Islet of Langerhans (tissue), 1 donor: ENCODE measurements at regions not wholly inside any gene's neighbourhood (a gene's known extent, or its start where the extent isn't known, plus 50 kb on each side); places are given as distances from the start of the nearest gene placed in this dataset.
"Not testable (repeated sequence)": the region's sequence is repeated elsewhere in the genome, so short reads cannot be mapped to it uniquely, and the experiment has no call there.

Experiments
- FAIRE-seq: peaks from one replicate; lab custom pipeline; 2011; peaks lifted over from hg19 to GRCh38; lab: Jason Lieb, UNC

DNA sequence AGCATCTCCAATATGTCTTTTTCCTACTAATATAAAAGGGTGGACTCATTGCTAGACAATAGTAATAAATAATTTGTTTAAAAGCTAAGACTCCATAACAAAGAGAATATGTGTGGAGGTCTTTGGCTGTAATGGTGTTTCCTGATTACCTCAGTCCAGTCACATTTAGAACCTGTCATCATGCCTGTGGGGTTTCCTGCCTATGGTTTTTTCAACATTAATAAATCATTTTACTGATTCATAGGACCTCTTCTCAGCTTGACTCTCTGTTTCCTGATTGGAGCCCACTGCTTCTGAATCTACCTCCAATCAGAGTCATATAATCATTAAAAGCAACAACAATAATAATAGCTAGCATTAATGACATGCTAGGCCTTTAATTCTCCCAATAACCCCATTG lies 52.4 kb upstream of the GNAI1 start:
- no peak for FAIRE-seq

- no peak for FAIRE-seq
Measured at GRCh38 chr7:80078886-80079285, 55.7 kb upstream of the GNAI1 start.

DNA sequence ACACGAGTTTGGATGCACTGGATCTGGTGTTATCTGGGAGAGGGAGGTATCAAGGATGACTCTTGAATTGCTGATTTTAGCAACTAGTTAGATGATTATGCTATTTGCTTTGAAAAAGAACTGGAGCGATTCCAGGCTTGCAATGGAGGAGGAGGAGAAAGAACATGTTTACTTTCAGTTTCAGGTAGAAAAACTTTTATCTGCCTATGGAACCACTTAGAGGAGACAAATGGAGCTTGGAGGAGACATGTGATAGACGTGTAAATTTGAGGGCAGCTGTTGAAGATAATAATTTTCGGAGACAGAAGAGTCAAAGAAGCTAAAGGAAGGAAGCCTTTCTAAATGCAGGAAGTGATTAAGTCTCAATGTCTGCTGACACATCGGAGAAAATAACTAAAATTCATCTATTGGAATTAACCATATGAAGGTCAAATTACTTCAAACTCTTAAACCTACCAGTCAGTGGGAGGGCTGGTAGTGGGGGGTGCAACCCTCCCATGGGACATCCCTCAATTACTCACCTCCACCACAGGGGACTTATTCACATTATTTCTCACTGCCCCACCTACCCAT lies 56.4 kb upstream of the GNAI1 start:
- peak; percentile 97 for FAIRE-seq

- peak; percentile 61 for FAIRE-seq
Measured at GRCh38 chr7:80070391-80070790, 64.2 kb upstream of the GNAI1 start.

DNA sequence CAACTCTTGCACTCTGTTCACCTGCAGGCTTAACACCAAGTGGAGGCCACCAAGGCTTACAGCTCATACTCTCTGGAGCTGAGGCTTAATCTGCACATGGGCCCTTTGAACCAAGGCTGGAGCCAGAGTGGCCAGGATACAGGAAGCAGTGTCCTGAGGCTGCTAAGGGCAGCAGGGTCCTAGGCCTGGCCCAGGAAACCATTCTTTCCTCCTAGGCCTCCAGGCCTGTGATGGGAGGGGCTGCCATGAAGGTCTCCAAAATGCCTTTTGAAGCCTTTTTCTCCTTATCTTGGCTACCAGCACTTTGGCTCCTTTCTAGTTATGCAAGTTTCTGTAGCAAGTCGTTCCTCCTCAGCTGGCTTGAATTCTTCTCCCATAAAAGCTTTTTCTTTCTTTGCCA lies 68.0 kb upstream of the GNAI1 start:
- FAIRE-seq: no peak

DNA sequence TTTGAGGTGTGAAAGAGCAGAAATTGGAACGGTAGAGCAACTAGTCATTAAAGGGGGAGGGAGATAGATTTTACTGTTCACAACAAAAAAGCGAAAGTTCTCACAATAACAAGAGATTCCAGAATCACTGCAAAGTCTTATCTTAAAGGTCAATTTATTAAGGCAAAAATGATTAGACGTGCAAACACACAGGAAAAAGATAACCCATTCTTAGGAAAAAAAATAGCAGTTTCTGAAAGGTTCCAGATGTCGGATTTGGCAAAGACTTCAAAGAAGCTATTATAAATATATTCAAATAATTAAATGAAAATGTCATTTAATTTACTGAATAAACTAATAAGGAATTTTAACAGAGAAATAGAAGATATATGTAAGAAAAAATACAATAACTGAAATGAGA lies 70.8 kb upstream of the GNAI1 start:
- peak; percentile 76 for FAIRE-seq

DNA sequence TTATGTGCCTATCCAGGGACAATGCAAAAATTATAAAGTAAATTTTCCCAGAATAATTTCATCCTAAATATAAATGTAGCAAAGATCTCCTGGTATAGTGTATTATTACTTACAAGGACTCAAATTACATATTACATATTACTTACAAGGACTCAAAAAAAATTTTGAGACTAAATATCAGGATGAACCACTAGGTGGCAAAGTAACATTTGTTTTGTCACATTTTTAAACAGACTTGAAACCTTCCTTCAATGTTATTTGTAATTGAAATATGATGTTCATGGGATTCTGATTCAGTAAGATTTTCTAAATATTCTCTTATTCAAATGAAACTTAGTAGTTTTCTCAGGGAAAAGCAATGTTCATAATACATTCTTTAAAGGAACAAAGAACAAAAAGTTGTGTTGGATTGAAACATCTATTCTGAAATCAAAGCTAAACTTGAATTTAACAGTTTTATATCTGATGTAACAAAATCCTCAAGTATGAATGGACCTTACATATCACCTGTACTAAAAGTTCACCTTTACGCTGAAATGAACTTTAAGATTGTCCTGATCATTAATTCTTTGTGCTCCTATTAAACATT lies 74.3 kb upstream of the GNAI1 start:
- FAIRE-seq: peak; percentile 100

GRCh38 chr7:80057488-80057887 lies 77.1 kb upstream of the GNAI1 start:
- FAIRE-seq: no peak

DNA sequence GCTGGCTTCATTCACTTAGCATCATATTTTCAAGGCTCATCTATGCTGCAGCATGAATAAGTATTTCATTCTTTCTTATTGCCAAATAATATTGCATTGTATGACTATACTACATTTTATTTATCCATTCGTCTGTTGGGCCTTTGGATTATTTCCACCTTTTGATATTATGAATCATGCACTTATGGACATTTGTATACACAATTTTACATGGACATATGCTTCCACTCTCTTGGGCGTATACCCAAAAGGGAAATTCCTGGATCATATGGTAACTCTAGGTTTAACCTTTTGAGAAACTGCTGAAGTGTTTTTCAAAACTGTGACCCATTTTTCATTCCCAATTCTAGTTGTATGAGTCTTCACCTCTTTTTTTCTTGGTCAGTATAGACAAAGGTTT lies 80.3 kb upstream of the GNAI1 start:
- no peak for FAIRE-seq

- FAIRE-seq: peak; percentile 100
Measured at GRCh38 chr7:80053124-80053523, 81.5 kb upstream of the GNAI1 start.

DNA sequence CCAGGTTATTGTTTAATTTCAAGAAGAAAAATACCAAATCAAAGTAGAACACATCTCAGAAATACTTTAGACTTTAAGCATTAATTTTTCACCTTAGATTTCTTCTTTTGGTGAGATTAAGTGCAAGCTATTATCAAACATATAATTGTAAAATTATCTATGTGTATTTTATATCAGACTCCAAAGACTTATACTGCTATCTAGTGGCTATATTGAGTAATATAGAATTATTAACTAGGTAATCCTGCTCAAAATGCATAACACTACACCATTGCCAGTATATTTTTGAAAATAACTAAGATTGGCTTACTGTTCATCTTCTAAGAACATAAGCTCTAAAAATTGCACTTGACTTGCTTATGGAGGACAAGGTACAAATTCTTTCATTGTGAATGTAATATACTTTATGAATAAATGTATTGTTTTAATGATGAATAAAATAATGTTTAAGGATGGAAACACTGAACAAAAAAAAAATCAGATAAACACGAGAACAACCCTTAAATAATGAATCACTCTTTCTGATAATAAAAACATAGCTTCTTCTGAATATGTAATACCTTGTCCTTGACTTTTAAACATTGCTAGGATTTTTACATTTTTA lies 86.7 kb upstream of the GNAI1 start:
- peak; percentile 100 for FAIRE-seq

- peak; percentile 94 for FAIRE-seq
Measured at GRCh38 chr7:80047032-80047431, 87.6 kb upstream of the GNAI1 start.

DNA sequence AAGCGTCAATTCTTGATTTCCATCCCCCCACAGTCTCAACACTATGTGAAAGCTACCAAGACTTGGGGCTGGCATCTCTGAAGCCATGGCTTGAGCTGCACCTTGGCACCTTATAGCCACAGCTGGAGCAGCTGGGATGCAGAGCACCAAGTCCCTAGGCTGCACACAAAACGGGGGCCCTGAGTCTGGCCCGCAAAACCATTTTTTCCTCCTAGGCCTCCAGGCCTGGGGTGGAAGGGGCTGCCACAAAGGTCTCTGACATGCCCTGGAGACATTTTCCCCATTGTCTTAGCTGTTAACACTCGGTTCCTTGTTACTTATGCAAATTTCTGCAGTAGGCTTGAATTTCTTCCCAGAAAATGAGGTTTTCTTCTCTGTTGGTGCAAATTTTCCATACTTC lies 89.8 kb upstream of the GNAI1 start:
- no peak for FAIRE-seq

DNA sequence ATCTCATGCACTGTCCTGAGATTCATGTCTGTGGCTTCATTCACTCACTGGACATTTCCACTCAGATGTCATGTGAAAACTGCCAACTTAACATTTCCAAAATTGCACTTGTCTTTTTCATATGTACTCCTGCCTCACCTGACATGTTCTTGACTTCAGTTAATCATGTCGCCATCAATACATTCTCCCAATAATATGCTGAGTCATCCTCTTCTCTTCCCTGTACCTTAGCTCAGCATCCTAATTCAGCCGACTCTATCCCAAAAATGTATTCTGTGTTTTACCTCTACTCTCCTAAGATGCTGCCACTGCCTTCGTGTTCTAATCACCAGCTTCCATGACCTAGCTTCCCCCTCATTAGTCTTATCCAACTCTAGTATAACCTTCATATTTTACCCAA lies 93.9 kb upstream of the GNAI1 start:
- no peak for FAIRE-seq

GRCh38 chr7:80040335-80040734 lies 94.3 kb upstream of the GNAI1 start:
- no peak for FAIRE-seq

GRCh38 chr7:80039251-80039884 lies 95.3 kb upstream of the GNAI1 start:
- FAIRE-seq: no peak

DNA sequence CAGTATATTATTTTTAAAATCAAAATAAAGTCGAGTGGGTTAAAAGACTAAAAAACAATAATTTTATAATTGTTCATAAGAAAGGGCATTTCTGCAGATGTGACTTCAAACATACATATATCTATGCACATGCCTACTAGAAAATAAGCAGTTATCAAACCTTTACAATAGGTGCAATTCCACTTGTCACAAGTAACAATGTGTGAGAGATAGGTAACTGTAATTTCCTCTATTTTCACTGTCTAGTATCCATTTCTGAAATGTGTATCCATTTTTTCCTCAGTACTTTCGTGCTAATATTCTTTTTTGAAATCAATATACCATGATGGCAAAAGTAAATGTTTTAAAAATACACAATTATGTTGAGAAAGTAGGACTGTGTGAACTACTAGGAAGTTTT lies 96.9 kb upstream of the GNAI1 start:
- FAIRE-seq: peak; percentile 65

DNA sequence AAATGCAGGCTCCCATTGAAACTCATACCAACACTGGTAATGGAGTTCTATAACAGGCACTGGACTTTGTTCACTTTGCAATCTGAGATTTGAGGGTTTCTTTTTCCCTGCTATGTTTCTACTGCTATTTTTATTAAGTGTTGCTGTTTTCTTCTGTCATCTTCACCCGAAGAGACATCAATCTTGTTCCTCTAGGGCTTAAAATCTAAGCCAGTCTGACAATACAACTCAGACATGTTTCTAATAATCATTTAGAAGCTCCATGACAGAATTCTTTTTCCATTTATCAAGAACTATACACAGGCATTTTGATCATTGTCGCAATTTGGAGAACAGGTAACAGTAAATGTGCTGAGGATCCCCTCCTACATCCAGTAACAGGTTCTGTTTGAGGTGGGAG lies 98.5 kb upstream of the GNAI1 start:
- no peak for FAIRE-seq

DNA sequence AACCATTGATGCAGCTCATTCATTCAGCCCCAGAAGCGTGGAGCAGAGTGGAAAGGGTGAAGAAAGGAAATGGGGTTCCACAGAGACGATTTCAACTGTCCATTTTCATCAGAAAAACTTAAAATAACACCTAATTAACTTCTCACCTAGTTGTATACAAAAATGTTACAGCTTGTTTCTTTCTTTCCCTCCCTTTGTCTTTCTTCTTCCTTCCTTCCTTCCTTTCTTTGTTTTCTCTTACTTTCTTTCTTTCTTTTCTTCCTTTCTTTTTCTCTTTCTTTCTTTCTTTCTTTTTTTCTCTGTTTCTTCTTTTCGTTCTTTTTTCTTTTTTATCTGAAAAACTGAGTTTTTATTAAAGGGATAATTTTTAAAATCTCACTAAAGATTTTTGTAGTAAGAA lies 105.9 kb upstream of the GNAI1 start:
- FAIRE-seq: no peak

GRCh38 chr7:80027611-80028173 lies 106.9 kb upstream of the GNAI1 start:
- peak; percentile 68 for FAIRE-seq

GRCh38 chr7:80026766-80027165 lies 107.9 kb upstream of the GNAI1 start:
- no peak for FAIRE-seq

- FAIRE-seq: not testable (repeated sequence)
Measured at GRCh38 chr7:80020277-80020676, 114.4 kb upstream of the GNAI1 start.

GRCh38 chr7:80019809-80020207 lies 114.8 kb upstream of the GNAI1 start:
- not testable (repeated sequence) for FAIRE-seq
